Stomach (tissue), 4 donors: ENCODE measurements at regions not wholly inside any gene's neighbourhood (a gene's known extent, or its start where the extent isn't known, plus 50 kb on each side); places are given as distances from the start of the nearest gene placed in this dataset.

Experiments used
- POLR2A ChIP-seq, 4 donors: fragments of 450-650 bp; IDR thresholded peaks; one replicate each; pipeline ENCODE4 v1.6.1; 2016; ENCODE audit warnings: antibody characterized with exemption in 4 of 4, control low read depth in 2 of 4, mild to moderate bottlenecking in 1 of 4, moderate library complexity in 1 of 4
- TF ChIP-seq, protein P1 (sequence below), 7 experiments: fragments of 450-650 bp in 4 of 7; fragments of 200-600 bp in 3 of 7; sonication (generic) in 3 of 7; IDR thresholded peaks; one replicate each; pipeline ENCODE4 v1.5.1; 2016 to 2019; ENCODE audit warnings: antibody characterized with exemption in 7 of 7, control low read depth in 2 of 7, mild to moderate bottlenecking in 1 of 7

DNA sequence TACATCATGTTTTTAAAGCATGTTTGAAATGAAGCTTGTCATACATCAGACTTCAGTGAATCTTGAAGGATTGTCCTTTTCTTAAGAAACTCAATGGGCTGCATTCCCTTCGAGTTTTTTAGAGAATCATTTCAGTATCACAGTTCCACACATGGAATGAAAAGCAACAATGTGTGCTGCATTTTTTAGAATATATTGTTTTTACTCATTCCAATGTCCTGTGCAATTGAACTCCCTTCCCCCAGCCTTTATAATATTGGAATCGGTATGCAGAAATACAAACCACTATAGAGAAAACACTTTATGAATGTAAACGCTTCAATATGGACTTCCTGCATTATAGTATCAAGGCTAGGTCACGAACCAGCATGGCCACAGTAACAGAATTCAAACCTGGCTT, 634.4 kb downstream of the GATA3 start:
- TF ChIP-seq POLR2A (IDR thresholded peaks at IDR 0.05): no peak
- TF ChIP-seq, protein P1, sequence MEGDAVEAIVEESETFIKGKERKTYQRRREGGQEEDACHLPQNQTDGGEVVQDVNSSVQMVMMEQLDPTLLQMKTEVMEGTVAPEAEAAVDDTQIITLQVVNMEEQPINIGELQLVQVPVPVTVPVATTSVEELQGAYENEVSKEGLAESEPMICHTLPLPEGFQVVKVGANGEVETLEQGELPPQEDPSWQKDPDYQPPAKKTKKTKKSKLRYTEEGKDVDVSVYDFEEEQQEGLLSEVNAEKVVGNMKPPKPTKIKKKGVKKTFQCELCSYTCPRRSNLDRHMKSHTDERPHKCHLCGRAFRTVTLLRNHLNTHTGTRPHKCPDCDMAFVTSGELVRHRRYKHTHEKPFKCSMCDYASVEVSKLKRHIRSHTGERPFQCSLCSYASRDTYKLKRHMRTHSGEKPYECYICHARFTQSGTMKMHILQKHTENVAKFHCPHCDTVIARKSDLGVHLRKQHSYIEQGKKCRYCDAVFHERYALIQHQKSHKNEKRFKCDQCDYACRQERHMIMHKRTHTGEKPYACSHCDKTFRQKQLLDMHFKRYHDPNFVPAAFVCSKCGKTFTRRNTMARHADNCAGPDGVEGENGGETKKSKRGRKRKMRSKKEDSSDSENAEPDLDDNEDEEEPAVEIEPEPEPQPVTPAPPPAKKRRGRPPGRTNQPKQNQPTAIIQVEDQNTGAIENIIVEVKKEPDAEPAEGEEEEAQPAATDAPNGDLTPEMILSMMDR (IDR thresholded peaks at IDR 0.05): no peak
